GM23338 (cell line): ENCODE measurements at regions not wholly inside any gene's neighbourhood (a gene's known extent, or its start where the extent isn't known, plus 50 kb on each side); places are given as distances from the start of the nearest gene placed in this dataset.

Source experiments
- ATAC-seq: fragments of 200-7000 bp; cut with Tn5 transposase; 3 replicates; pipeline ENCODE4 v1.9.1; 2020
- DNase-seq: peaks from one replicate; pipeline ENCODE4 v3.0.0-alpha.2; 2015; ENCODE audit warnings: low spot score
- H2AFZ ChIP-seq: fragments of 200-600 bp; sonication (generic); 2 replicates; pipeline ENCODE4 v1.8.0; 2016; ENCODE audit warnings: antibody characterized with exemption, mild to moderate bottlenecking, moderate library complexity
- H3F3A ChIP-seq: fragments of 200-600 bp; sonication (generic); replicated peaks from 2 replicates; pipeline ENCODE4 v1.8.0; 2017; ENCODE audit warnings: antibody characterized with exemption, mixed run types, low read depth
- H3K27ac ChIP-seq: fragments of 200-600 bp; sonication (generic); 2 replicates; pipeline ENCODE4 v1.6.1; 2016; ENCODE audit warnings: low read depth
- H3K27me3 ChIP-seq: fragments of 200-600 bp; sonication (generic); 2 replicates; pipeline ENCODE4 v1.8.0; 2016; ENCODE audit warnings: mild to moderate bottlenecking, mixed run types, moderate library complexity; ENCODE audit not compliant: insufficient read depth
- H3K36me3 ChIP-seq: fragments of 200-600 bp; sonication (generic); 2 replicates; pipeline ENCODE4 v1.8.0; 2016; ENCODE audit warnings: mild to moderate bottlenecking; ENCODE audit not compliant: insufficient read depth
- H3K4me1 ChIP-seq: fragments of 200-600 bp; sonication (generic); 2 replicates; pipeline ENCODE4 v1.8.0; 2016; ENCODE audit warnings: mild to moderate bottlenecking, moderate library complexity; ENCODE audit not compliant: insufficient read depth
- H3K4me2 ChIP-seq: fragments of 200-600 bp; sonication (generic); 2 replicates; pipeline ENCODE4 v1.7.1; 2017; ENCODE audit warnings: mixed run types
- H3K4me3 ChIP-seq: fragments of 200-600 bp; sonication (generic); 2 replicates; pipeline ENCODE4 v1.6.1; 2016; ENCODE audit warnings: mixed run types
- H3K79me2 ChIP-seq: fragments of 200-600 bp; sonication (generic); replicated peaks from 2 replicates; pipeline ENCODE4 v1.8.0; 2017; ENCODE audit warnings: mild to moderate bottlenecking; ENCODE audit not compliant: insufficient read depth
- H3K9me2 ChIP-seq: fragments of 200-600 bp; sonication (generic); 2 replicates; pipeline ENCODE4 v1.8.0; 2017; ENCODE audit not compliant: insufficient read depth
- H4K20me1 ChIP-seq: fragments of 200-600 bp; sonication (generic); replicated peaks from 2 replicates; pipeline ENCODE4 v1.8.0; 2017; ENCODE audit warnings: mild to moderate bottlenecking; ENCODE audit not compliant: insufficient read depth
- H3K27ac Mint-ChIP-seq: 2 replicates; pipeline ENCODE4 v1.8.0; 2020; ENCODE audit warnings: inconsistent platforms, mild to moderate bottlenecking, moderate library complexity, mixed read lengths
- H3K27me3 Mint-ChIP-seq: 3 replicates; pipeline ENCODE4 v1.8.0; 2022; ENCODE audit warnings: low read depth, mild to moderate bottlenecking, moderate library complexity, mixed read lengths, inconsistent platforms; ENCODE audit not compliant: insufficient read depth, poor library complexity
- H3K36me3 Mint-ChIP-seq: 3 replicates; pipeline ENCODE4 v1.8.0; 2021; ENCODE audit warnings: low read depth, mild to moderate bottlenecking, inconsistent platforms, moderate library complexity, mixed read lengths
- H3K4me1 Mint-ChIP-seq: 3 replicates; pipeline ENCODE4 v1.8.0; 2020; ENCODE audit warnings: mild to moderate bottlenecking, inconsistent platforms, mixed read lengths
- H3K4me3 Mint-ChIP-seq: 3 replicates; pipeline ENCODE4 v1.8.0; 2021; ENCODE audit warnings: moderate library complexity, mild to moderate bottlenecking, inconsistent platforms, mixed read lengths
- H3K9me3 Mint-ChIP-seq: 3 replicates; pipeline ENCODE4 v1.8.0; 2020; ENCODE audit warnings: moderate library complexity, mild to moderate bottlenecking, inconsistent platforms, mixed read lengths
- EZH2phosphoT487 ChIP-seq: fragments of 200-600 bp; sonication (generic); IDR thresholded peaks from one replicate; pipeline ENCODE4 v1.8.1; 2018; ENCODE audit warnings: antibody characterized with exemption; ENCODE audit not compliant: unreplicated experiment
- NANOG ChIP-seq: IDR thresholded peaks from 2 replicates; pipeline ENCODE4 v1.6.1; 2016; ENCODE audit warnings: antibody characterized with exemption, borderline replicate concordance
- POLR2AphosphoS5 ChIP-seq: IDR thresholded peaks from 2 replicates; pipeline ENCODE4 v1.6.1; 2016; ENCODE audit warnings: antibody characterized with exemption, low read depth
- STAT1 ChIP-seq: IDR thresholded peaks from one replicate; pipeline ENCODE4 v1.6.1; 2016; ENCODE audit warnings: antibody characterized with exemption; ENCODE audit not compliant: unreplicated experiment
- ZNF331 ChIP-seq: fragments of 250-450 bp; sonication (Bioruptor Pico); IDR thresholded peaks from 2 replicates; pipeline ENCODE4 v1.5.0; 2020; ENCODE audit warnings: low read depth, mild to moderate bottlenecking, moderate library complexity
- TF ChIP-seq, protein P1 (sequence below): IDR thresholded peaks from one replicate; pipeline ENCODE4 v1.6.1; 2018; ENCODE audit warnings: antibody characterized with exemption; ENCODE audit not compliant: unreplicated experiment
- TF ChIP-seq, protein P2 (sequence below): IDR thresholded peaks from 2 replicates; pipeline ENCODE4 v1.6.1; 2016; ENCODE audit warnings: antibody characterized with exemption

DNA sequence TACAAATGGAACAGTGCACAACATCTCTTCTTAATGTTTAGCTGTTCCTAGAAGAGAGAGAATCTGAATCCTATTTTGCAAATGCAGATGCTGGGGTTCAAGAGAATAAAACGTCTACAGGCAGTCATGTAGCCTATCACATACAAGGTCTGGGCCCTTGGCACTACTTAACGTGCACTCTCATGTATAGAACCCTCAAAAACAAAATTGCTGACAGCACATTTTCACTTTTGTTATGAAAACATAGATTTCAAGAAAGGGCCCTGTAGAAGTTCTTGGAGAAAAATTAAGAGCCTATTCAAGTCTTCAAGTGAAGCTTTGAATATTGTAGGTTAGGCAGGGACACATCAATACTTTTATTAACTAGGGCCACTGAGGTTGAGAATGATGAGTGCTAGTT, 504.3 kb upstream of the FAM98A start:
- TF ChIP-seq, protein P1, sequence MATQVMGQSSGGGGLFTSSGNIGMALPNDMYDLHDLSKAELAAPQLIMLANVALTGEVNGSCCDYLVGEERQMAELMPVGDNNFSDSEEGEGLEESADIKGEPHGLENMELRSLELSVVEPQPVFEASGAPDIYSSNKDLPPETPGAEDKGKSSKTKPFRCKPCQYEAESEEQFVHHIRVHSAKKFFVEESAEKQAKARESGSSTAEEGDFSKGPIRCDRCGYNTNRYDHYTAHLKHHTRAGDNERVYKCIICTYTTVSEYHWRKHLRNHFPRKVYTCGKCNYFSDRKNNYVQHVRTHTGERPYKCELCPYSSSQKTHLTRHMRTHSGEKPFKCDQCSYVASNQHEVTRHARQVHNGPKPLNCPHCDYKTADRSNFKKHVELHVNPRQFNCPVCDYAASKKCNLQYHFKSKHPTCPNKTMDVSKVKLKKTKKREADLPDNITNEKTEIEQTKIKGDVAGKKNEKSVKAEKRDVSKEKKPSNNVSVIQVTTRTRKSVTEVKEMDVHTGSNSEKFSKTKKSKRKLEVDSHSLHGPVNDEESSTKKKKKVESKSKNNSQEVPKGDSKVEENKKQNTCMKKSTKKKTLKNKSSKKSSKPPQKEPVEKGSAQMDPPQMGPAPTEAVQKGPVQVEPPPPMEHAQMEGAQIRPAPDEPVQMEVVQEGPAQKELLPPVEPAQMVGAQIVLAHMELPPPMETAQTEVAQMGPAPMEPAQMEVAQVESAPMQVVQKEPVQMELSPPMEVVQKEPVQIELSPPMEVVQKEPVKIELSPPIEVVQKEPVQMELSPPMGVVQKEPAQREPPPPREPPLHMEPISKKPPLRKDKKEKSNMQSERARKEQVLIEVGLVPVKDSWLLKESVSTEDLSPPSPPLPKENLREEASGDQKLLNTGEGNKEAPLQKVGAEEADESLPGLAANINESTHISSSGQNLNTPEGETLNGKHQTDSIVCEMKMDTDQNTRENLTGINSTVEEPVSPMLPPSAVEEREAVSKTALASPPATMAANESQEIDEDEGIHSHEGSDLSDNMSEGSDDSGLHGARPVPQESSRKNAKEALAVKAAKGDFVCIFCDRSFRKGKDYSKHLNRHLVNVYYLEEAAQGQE = no peak
- TF ChIP-seq STAT1 (no peak), NANOG (no peak), POLR2AphosphoS5 (no peak)
- TF ChIP-seq, protein P2, sequence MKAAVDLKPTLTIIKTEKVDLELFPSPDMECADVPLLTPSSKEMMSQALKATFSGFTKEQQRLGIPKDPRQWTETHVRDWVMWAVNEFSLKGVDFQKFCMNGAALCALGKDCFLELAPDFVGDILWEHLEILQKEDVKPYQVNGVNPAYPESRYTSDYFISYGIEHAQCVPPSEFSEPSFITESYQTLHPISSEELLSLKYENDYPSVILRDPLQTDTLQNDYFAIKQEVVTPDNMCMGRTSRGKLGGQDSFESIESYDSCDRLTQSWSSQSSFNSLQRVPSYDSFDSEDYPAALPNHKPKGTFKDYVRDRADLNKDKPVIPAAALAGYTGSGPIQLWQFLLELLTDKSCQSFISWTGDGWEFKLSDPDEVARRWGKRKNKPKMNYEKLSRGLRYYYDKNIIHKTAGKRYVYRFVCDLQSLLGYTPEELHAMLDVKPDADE = no peak

DNA sequence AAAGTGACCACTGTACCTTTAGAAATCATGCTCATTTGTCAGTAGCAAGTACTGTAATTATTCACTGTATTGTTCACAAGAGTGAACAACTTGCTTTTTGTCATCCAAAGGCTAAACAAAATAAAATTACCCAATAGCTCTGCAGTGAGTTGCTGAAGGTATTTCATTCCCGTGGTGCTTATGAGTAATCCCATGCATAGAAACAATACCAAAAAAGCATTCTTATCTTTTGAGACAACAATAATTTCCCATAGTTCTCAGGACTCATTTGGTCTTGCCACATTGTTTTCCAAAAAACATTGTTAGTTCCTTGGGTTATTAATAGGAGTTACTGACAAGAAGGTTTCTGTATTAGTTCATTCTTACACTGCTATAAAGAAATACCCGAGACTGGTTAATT, 503.2 kb upstream of the FAM98A start:
- Histone ChIP-seq H2AFZ (no peak overlapping the region), H3K27me3 (no peaks in the 10 kb centered on the region), H3K79me2 (no peaks in the 10 kb centered on the region), H3K4me3 (no peak overlapping the region), H3K9me2 (no peaks in the 10 kb centered on the region), H3F3A (no peaks in the 10 kb centered on the region), H3K36me3 (no peaks in the 10 kb centered on the region), H3K4me1 (no peaks in the 10 kb centered on the region), H3K4me2 (no peak overlapping the region), H3K27ac (no peak overlapping the region), H4K20me1 (no peaks in the 10 kb centered on the region)
- no peaks in the 10 kb centered on the region for H3K36me3 Mint-ChIP-seq
- ATAC-seq (no peak), DNase-seq (no peak)
- no peaks in the 10 kb centered on the region for H3K27me3 Mint-ChIP-seq
- no peaks in the 10 kb centered on the region; the same call in 2 of the 3 replicates for H3K9me3 Mint-ChIP-seq
- H3K4me3 Mint-ChIP-seq = no peak overlapping the region
- no peak overlapping the region for H3K27ac Mint-ChIP-seq
- H3K4me1 Mint-ChIP-seq = no peaks in the 10 kb centered on the region
- TF ChIP-seq, protein P1 = no peak
- TF ChIP-seq ZNF331 = no peak
- TF ChIP-seq POLR2AphosphoS5 = no peak
- TF ChIP-seq EZH2phosphoT487 = no peak
- no peak for TF ChIP-seq STAT1

More for the DNA sequence above, 504.3 kb upstream of the FAM98A start:
- H3K36me3 ChIP-seq = no peaks in the 10 kb centered on the region
- H3K9me2 ChIP-seq = no peaks in the 10 kb centered on the region
- no peaks in the 10 kb centered on the region for H3K27me3 ChIP-seq
- no peak for DNase-seq
- no peak overlapping the region; the same call in 1 of the 2 replicates for H2AFZ ChIP-seq
- no peaks in the 10 kb centered on the region for H3K4me1 ChIP-seq
- H3K9me3 Mint-ChIP-seq = no peaks in the 10 kb centered on the region
- ATAC-seq = no peak
- no peaks in the 10 kb centered on the region for H3K79me2 ChIP-seq
- no peaks in the 10 kb centered on the region for H3K27me3 Mint-ChIP-seq
- H3K4me3 ChIP-seq = no peak overlapping the region
- H3K4me3 Mint-ChIP-seq = no peak overlapping the region
- H4K20me1 ChIP-seq = no peaks in the 10 kb centered on the region
- no peaks in the 10 kb centered on the region for H3F3A ChIP-seq
- no peak overlapping the region for H3K4me2 ChIP-seq
- H3K27ac Mint-ChIP-seq = no peak overlapping the region
- H3K4me1 Mint-ChIP-seq = no peaks in the 10 kb centered on the region
- no peak overlapping the region for H3K27ac ChIP-seq
- no peaks in the 10 kb centered on the region for H3K36me3 Mint-ChIP-seq
